ENCODE measurements at regions not wholly inside any gene's neighbourhood (a gene's known extent, or its start where the extent isn't known, plus 50 kb on each side); places are given as distances from the start of the nearest gene placed in this dataset.

DNA sequence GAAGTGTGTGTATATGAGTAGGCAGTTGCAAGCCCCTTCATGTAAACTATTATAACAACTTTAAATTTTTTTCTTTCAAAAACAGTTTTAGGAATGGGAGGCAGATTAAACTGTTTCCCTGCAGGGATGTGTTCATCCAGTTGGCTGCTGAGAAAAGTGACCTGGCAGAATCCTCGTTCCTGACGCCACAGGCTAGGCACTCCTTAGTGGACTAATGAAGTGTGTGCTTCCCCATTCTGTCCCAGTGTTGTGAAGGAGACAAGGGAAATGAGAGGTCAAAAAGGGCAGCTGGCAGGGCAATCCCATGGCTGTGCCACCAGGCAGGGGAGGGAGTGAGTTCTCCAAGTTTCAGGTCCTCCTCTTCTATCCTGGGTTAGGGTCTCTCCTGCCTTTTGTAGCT is 59.8 kb downstream of the FOXD1 start:
- TF ChIP-seq, protein P1, sequence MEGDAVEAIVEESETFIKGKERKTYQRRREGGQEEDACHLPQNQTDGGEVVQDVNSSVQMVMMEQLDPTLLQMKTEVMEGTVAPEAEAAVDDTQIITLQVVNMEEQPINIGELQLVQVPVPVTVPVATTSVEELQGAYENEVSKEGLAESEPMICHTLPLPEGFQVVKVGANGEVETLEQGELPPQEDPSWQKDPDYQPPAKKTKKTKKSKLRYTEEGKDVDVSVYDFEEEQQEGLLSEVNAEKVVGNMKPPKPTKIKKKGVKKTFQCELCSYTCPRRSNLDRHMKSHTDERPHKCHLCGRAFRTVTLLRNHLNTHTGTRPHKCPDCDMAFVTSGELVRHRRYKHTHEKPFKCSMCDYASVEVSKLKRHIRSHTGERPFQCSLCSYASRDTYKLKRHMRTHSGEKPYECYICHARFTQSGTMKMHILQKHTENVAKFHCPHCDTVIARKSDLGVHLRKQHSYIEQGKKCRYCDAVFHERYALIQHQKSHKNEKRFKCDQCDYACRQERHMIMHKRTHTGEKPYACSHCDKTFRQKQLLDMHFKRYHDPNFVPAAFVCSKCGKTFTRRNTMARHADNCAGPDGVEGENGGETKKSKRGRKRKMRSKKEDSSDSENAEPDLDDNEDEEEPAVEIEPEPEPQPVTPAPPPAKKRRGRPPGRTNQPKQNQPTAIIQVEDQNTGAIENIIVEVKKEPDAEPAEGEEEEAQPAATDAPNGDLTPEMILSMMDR (conservative IDR thresholded peaks at IDR 0.05; ENCODE audit: low read length): no peak
- no peak for TF ChIP-seq EZH2phosphoT487 (IDR thresholded peaks at IDR 0.05; ENCODE audit: borderline replicate concordance, low read depth, low read length)
